T1000 (cell line): ENCODE measurements at regions not wholly inside any gene's neighbourhood (a gene's known extent, or its start where the extent isn't known, plus 50 kb on each side); places are given as distances from the start of the nearest gene placed in this dataset.

Experiments used
- DNase-seq: peaks from one replicate; lab custom pipeline; 2025; ENCODE audit warnings: mixed read lengths; lab: John Stamatoyannopoulos, UW

- no peak for DNase-seq
Observed at GRCh38 chr5:35363387-35363965, 133.2 kb upstream of the PRLR start.

GRCh38 chr5:35362772-35363171 lies 132.5 kb upstream of the PRLR start:
- DNase-seq = no peak

- no peak for DNase-seq
Observed at GRCh38 chr5:35360671-35361070, 130.4 kb upstream of the PRLR start.

- no peak for DNase-seq
Observed at GRCh38 chr5:35359859-35360258, 129.6 kb upstream of the PRLR start.

DNA sequence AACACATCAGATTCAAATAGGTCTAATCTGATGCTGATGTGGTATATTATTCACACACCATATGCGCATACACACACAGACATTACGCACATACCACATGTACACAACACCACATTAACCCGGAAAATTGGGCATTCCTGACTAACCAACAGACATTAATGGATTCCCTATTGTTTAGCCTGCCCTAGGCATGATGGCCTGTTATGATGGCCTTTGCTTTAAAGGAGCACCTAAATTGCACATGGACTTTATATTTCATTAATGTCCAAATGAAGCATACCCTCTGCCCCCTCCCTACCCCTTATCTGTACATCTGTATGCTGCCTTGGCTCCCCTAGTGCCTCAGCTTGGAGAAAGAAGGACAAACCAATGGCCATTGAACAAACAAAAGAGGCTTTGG lies 127.7 kb upstream of the PRLR start:
- no peak for DNase-seq

- DNase-seq = no peak
Observed at GRCh38 chr5:35356725-35357124, 126.4 kb upstream of the PRLR start.

GRCh38 chr5:35354751-35355150 lies 124.5 kb upstream of the PRLR start:
- DNase-seq = peak; percentile 9

DNA sequence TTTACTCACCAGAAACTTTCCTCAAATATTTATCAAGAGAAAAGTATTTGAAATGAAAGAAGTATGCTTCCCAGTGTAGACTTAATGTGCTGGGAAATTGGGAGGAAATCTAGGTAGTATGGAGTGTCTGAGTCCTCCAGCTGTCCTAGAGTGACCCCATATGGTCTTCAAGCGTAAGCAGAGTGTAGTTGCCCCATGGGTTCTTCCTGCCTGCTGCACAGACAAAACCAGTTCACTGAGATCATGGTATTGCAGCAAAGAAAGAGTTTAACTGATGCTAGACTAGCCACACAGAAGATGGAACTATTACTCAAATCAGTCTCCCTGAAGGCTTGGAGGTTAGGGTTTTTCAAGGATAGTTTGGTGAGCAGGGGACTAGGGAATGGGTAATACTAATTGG lies 114.9 kb upstream of the PRLR start:
- no peak for DNase-seq

- DNase-seq = no peak
Observed at GRCh38 chr5:35342664-35343063, 112.4 kb upstream of the PRLR start.

GRCh38 chr5:35341189-35341588 lies 110.9 kb upstream of the PRLR start:
- DNase-seq = no peak

DNA sequence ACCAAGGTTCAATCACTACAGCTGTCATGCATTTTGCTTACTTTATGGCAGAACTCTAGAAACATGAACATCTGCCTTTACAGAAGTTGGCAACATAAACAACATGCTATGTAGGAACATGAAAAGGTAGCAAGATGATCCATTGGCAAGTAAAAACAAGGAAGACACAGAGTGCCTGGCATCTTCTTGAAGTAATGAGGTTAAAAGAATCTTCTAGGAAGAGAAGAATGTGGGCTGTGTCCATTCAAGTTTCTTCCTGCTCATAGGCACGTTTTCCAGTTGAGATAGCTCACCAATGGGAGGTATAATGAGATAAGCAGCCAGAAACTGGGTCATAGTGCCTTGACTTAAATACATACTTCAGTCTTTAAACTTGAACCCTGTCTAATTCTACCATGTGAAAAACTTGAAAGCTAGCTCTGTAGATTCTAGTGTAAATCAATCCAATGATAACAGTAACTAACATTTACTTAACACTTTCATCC lies 109.4 kb upstream of the PRLR start:
- DNase-seq = no peak

DNA sequence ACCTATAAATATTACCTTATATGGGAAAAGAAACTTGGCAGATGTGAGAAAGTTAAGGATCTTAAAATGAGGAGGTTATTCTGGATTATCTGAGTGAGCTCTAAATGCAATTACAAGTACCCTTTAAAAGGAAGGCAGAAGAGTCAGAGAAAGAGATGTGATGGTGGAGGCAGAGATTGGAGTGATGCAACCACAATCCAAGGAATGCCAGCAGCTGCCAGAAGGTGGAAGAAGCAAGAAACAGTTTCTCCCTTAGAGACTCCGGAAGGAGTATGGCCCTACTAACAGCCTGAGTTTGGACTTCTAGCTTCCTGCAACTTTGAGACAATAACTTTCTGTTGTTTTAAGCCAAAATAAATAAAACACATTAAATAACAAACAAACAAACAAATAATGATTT lies 108.7 kb upstream of the PRLR start:
- DNase-seq = no peak

DNA sequence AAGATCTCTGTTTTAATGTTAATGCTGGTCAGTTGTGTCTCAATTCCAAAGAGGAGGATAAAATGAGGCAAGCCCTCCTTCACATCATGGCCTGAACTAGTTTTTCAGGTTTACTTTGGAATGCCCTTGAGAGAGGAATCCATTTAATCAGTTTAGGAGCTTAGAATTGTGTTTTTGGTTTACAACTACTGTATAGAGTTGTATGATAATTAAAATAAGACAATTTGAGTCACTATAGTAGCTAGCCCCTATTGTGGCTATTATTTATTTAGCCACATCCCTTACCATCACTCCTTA lies 107.8 kb upstream of the PRLR start:
- DNase-seq = no peak

DNA sequence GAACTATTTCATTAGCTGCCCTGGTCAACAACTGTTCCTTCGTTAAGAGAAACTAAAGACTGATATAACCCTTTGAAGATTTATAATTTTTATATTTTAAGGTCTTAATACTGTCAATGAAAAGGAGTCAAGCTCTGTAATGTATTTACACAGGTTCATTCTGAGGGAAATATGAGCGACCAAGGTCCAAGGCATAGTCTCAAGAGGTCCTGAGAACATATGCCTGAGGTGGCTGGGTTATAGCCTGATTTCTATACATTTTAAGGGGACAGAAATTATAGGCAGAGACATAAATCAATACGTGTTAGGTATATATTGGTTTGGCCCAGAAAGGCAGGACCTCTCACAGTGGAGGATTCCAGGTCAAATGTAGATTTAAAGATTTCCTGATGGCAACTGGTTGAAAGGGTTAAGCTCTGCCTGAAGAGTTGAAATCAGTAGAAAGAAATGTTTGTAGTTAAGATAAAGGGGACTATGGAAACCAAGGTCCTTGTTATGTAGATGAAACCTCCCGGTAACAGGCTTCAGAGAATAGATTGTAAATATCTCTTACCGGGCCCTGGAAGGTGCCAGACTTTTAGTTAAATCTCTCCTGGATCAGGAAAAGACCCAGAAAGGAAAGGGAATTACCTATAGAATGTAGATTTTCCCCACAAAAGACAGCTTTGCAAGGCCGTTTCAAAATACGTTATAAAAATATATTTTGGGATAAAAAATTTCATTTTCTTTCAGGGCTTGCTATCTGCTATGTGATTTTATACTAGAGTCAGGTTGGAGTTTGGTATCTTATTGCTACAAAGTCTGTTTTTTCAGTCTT lies 107.3 kb upstream of the PRLR start:
- DNase-seq = no peak

DNA sequence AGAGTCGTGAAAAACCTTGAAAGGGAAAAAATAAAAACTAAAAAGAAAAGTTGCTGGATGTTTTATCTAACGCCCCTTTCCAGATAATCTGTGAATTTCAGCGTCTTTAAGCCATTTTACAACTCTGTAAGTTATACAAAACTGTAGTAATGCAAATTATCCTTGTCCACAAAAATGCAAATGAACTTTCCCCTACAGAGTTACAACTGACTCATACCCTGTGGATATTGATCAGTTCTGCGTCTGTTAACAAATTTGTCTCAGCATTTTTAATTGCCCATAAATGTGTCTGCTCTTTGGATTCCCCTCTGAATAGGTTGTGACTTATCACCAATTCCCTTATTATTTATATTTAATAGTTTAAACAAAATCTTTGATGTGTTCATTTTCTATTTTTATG lies 105.9 kb upstream of the PRLR start:
- no peak for DNase-seq

- no peak for DNase-seq
Observed at GRCh38 chr5:35335752-35336151, 105.5 kb upstream of the PRLR start.

DNA sequence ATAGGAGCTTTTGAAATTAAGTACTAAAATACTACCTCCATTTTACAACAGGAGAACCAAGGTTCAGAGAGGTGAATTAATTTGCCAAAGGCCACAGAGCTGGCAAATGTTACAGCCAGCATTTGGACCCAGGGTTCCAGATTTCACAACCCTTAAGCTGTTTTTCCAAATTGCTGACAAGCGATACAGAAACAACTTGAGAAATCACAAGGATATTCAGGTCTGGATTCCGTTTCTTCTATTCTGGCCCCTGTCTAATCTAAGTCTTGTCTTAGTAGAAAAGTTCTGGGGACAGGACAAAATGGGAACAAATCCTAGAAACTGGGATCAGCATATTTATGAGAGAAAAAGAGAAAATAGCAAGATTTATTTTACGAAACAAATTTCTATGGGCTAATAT lies 103.1 kb upstream of the PRLR start:
- DNase-seq = no peak

- DNase-seq = no peak
Observed at GRCh38 chr5:35331956-35332950, 102.0 kb upstream of the PRLR start.

DNA sequence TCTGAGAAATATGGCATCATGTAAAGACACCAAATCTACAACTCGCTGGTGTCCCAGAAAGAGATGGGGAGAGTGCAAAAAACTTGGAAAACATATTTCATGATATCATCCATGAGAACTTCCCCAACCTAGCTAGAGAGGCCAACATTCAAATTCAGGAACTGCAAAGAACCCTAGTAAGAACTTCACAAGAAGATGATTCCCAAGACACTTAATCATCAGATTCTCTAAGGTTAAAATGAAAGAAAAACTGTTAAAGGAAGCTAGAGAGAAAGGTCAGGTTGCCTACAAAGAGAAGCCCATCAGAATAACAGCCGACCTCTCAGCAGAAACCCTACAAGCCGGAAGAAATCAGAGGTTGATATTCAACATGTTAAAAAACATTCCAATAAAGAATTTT lies 95.5 kb upstream of the PRLR start:
- no peak for DNase-seq

GRCh38 chr5:35324679-35325078 lies 94.4 kb upstream of the PRLR start:
- no peak for DNase-seq

DNA sequence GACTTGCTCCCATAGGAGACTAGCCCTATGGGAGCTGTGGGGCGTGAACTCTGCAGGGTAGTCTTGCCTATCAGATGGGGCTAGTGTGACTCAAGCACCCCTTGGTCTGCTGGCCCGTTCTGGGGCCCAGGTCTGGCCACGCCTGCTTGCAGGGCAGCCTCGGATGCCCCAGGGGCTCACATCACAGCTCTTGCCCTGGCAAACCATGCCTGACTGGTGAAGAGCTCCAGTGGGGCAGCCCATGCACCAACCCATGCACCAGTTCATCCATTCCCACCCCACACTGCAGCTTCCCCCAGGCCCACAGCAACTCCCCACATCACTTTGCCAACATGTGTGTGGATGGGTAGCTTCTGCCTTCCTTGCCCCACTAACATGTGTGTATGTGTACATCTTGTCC lies 93.9 kb upstream of the PRLR start:
- no peak for DNase-seq

GRCh38 chr5:35320029-35320428 lies 89.7 kb upstream of the PRLR start:
- no peak for DNase-seq
